ENCODE measurements at regions not wholly inside any gene's neighbourhood (a gene's known extent, or its start where the extent isn't known, plus 50 kb on each side); places are given as distances from the start of the nearest gene placed in this dataset.

DNA sequence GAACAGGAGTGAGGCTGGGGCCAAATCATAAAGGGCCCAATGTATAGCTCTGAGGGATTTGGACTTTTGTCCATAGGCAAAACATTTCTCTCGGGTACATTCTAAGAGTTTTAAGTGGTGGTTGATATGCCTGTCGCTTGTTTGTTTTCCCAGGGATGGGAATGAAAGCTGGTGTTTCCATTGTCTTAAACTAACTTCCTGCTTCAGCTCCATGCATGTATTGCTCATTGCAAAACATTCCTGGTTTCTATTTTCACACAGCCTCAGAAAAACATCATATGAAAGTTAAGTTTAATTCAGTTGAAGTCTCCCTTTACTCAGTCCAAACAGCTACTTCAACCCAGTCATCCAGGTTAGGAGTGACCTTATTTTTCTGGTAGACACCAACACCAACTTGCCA lies 235.0 kb downstream of the ACTL7B start:
- Histone ChIP-seq H3K4me1 (peaks cover 0 to 17% (median 0%) of the 10 kb centered on the region in 9 donors), H3K27ac (no peak overlapping the region), H3K9me3 (no peaks in the 10 kb centered on the region), H3K36me3 (no peaks in the 10 kb centered on the region), H3K27me3 (peaks cover 0 to 12% (median 0%) of the 10 kb centered on the region in 7 donors), H3K4me3 (no peak overlapping the region)
- intact Hi-C loops (cut with DNase I): no loop called here
- 44 to 51% methylated on average over 2 of the region's 2 CpGs for WGBS, 2 donors
- ATAC-seq (no peak), DNase-seq (no peak)
- TF ChIP-seq, protein P1, sequence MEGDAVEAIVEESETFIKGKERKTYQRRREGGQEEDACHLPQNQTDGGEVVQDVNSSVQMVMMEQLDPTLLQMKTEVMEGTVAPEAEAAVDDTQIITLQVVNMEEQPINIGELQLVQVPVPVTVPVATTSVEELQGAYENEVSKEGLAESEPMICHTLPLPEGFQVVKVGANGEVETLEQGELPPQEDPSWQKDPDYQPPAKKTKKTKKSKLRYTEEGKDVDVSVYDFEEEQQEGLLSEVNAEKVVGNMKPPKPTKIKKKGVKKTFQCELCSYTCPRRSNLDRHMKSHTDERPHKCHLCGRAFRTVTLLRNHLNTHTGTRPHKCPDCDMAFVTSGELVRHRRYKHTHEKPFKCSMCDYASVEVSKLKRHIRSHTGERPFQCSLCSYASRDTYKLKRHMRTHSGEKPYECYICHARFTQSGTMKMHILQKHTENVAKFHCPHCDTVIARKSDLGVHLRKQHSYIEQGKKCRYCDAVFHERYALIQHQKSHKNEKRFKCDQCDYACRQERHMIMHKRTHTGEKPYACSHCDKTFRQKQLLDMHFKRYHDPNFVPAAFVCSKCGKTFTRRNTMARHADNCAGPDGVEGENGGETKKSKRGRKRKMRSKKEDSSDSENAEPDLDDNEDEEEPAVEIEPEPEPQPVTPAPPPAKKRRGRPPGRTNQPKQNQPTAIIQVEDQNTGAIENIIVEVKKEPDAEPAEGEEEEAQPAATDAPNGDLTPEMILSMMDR (IDR thresholded peaks at IDR 0.05): no peak

DNA sequence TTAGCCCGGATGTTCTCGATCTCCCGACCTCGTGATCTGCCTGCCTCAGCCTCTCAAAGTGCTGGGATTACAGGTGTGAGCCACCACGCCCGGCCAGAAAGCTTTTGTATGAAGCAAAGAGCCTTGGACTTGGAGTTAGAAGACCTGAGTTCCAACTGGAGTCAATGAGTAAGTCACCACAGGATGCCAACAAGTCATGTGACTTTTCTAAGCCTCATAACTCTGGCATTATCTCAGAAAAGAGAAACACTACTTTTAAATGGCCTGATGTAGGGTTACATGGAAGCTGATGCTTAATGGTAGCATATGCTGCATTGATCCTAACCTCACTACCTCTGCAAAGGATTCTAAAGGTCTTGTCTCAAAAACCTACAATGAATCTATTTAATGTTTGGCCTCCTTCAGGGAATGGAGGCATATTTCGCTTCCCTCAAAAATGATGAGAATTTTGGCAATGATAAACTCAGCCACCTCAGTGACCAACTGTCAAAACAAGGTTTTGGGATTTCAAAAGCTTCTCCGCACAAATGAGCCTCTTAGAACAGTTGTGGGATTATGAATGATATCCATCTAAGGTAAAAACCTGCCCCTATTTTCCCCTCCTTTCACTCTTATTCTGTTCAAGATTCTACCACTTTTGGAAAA lies 236.8 kb downstream of the ACTL7B start:
- Histone ChIP-seq H3K4me1 (peaks cover 0 to 17% (median 0%) of the 10 kb centered on the region in 9 donors), H3K27ac (no peak overlapping the region), H3K9me3 (no peaks in the 10 kb centered on the region), H3K4me3 (no peak overlapping the region), H3K27me3 (peaks cover 0 to 12% (median 0%) of the 10 kb centered on the region in 7 donors), H3K36me3 (no peaks in the 10 kb centered on the region)
- DNase-seq (no peak), ATAC-seq (no peak)
- 92 to 93% methylated on average over 8 of the region's 8 CpGs for whole genome bisulfite sequencing, 2 donors
- intact Hi-C loops (cut with DNase I): no loop called here
- TF ChIP-seq, protein P1 (IDR thresholded peaks at IDR 0.05): no peak

DNA sequence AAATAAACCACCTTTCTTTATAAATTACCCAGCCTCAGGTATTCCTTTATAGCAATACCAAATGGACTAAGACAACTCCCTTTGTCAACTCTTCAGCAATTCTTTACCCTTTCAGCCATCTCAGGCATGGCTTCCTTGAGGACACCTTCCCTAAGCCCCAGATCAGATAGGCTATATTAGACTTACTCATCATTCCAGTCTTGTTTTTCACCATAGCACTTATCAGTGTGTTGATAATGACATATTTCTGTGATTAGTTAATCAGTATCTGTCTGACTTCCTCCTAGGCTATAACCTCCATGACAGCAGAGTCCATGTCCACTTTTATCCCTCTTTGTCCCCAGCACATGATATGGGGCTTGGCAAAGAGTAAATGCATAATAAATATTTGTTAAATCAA lies 238.1 kb downstream of the ACTL7B start:
- peaks cover 0 to 12% (median 0%) of the 10 kb centered on the region in 9 donors for H3K4me1 ChIP-seq
- ATAC-seq (no peak), DNase-seq (no peak)
- intact Hi-C loops (cut with DNase I): no loop called here
- peaks cover 0 to 12% (median 0%) of the 10 kb centered on the region in 7 donors for H3K27me3 ChIP-seq
- no peaks in the 10 kb centered on the region for H3K9me3 ChIP-seq
- no peak overlapping the region for H3K4me3 ChIP-seq
- TF ChIP-seq, protein P1 (IDR thresholded peaks at IDR 0.05): no peak
- no peaks in the 10 kb centered on the region for H3K36me3 ChIP-seq
- no peak overlapping the region for H3K27ac ChIP-seq

DNA sequence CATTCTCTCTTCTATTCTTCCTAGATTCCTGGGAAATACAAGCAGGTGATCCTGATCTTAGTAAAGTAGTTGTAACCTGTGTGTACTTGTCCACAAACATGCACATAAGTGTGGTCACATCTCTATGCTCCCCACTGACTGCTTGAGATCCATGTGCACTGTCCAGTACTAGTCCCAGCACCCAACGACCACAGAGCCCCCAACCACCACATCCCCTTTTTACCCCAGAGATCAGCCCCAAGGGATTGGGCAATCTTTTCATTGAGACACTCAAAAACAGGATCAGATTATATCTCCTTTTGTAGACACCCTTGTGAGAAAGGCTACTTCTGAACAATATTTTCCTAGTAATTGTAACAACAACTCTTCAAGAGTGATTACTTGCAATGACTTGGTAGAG lies 240.6 kb downstream of the ACTL7B start:
- TF ChIP-seq, protein P1 (IDR thresholded peaks at IDR 0.05): no peak
- 54 to 58% methylated on average over 1 of the region's 1 CpG for WGBS, 2 donors
- intact Hi-C loops (cut with DNase I): no loop called here
- DNase-seq (no peak), ATAC-seq (no peak)
- Histone ChIP-seq H3K27ac (no peak overlapping the region), H3K36me3 (no peaks in the 10 kb centered on the region), H3K9me3 (no peaks in the 10 kb centered on the region), H3K4me1 (no peaks in the 10 kb centered on the region), H3K27me3 (peaks cover 0 to 11% (median 0%) of the 10 kb centered on the region in 7 donors), H3K4me3 (no peak overlapping the region)

All from heart right ventricle (tissue), 16 donors.